ENCODE measurements at regions not wholly inside any gene's neighbourhood (a gene's known extent, or its start where the extent isn't known, plus 50 kb on each side); places are given as distances from the start of the nearest gene placed in this dataset.
"Not testable (repeated sequence)": the region's sequence is repeated elsewhere in the genome, so short reads cannot be mapped to it uniquely, and the experiment has no call there.

DNA sequence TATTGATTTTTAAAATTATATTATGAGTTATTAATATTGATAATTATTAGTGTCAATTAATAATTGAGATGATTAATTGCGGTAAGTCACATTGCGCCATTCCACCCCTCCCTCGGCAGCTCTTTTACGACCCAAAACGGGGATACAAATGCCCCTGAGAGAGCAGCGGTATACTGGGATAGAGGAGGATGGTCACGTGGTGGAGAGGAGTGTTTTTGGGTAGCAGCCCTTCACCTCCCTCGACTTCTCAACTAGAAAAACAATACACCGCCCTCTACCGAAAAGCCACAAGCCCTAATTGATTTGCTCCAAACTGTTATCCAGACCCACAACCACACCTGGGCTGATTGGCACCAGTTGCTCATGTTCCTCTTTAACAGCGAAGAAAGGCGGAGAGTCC lies 71.0 kb downstream of the DAPL1 start:
- DNase-seq (ENCODE audit: low read depth); H3K4me3 ChIP-seq (ENCODE audit: low read depth, low read length): not testable (repeated sequence)

DNA sequence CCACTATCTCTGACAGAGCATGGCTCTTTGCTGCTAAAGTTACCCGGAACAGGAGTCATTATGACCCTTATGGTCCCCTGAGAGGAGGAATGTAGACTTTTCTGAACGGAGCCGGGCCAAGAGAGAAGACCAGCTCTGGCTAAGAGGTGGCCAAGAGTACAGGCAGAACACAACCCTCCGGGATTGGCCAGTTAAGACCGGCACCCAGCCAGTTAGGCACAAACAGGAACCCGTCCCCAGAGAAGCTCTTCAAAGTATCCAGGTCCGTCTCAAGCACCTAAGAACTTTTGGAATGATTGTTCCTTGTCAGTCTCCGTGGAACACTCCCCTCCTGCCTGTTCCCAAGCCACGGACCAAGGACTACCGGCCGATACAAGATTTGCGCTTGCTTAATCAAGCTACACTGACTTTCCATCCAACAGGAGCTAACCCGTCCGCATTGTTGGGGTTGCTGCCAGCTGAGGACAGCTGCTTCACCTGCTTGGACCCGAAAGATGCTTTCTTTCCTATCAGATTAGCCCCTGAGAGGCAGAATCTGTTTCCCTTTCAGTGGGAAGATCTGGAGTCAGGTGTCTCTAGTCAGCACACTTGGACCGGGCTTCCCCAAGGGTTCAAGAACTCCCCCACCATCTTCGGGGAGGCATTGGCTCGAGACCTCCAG lies 72.5 kb downstream of the DAPL1 start:
- DNase-seq (ENCODE audit: low read depth); H3K4me3 ChIP-seq (ENCODE audit: low read depth, low read length): not testable (repeated sequence)

DNA sequence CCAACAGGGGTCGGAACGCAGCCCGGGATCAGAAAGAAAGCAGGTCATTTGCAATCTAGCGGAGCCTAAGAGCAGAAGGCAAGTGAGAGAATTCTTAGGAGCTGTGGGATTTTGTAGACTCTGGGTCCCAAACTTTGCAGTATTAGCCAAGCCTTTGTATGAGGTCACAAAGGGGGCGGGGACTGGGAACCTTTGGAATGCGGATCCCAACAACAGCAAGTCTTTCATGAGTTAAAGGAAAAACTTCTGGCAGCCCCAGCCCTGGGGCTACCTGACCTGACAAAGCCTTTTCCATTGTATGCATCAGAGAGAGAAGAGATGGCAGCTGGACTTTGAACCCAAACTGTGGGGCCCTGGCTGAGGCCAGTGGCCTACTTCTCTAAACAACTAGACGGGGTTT lies 73.3 kb downstream of the DAPL1 start:
- DNase-seq (ENCODE audit: low read depth); H3K4me3 ChIP-seq (ENCODE audit: low read depth, low read length): not testable (repeated sequence)

DNA sequence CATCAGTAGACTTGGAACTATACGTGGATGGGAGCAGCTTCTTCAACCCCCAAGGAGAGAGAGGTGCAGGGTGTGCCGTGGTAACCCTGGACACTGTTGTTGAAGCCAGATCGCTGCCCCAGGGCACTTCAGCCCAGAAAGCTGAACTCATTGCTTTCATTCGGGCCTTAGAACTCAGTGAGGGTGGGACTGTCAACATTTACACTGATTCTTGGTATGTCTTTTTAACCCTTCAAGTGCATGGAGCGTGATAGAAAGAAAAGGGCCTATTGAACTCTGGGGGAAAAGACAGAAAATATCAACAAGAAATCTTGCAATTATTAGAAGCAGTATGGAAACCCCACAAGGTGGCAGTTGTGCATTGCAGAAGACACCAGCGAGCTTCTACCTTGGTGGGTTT lies 74.0 kb downstream of the DAPL1 start:
- DNase-seq (ENCODE audit: low read depth); H3K4me3 ChIP-seq (ENCODE audit: low read depth, low read length): not testable (repeated sequence)

DNA sequence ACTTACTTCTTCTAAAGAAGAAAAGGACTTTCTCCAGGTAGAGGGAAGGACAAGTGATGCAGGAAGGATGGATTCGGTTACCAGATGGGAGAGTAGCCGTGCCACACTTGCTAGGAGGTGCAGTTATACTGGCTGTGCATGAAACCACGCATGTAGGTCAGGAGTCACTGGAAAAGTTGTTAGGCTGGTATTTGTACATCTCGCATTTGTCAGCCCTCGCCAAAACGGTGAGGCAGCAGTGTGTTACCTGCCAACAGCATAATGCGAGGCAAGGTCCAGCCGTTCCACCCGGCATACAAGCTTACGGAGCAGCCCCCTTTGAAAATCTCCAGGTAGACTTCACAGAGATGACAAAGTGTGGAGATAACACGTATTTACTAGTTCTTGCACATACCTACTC lies 74.5 kb downstream of the DAPL1 start:
- DNase-seq (ENCODE audit: low read depth); H3K4me3 ChIP-seq (ENCODE audit: low read depth, low read length): not testable (repeated sequence)

DNA sequence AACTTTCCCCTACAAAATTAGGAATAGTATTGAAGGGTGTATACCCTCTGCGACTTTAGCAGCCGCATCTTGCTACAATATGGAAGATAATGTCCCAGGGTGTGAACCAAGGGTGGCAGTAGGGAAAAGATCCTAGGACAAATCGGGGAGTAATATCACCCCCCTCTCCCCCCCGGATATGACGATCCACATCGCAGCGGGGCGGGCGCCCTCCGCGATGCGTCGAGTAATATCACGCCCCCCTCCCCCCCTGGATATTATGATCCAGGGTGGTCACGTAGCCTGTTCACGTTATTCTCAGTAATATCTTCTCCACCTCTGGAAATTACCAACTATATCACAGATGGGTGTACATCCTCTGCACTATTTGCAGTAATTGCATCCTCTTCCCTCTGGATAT lies 82.9 kb downstream of the DAPL1 start:
- TF ChIP-seq, protein P1, sequence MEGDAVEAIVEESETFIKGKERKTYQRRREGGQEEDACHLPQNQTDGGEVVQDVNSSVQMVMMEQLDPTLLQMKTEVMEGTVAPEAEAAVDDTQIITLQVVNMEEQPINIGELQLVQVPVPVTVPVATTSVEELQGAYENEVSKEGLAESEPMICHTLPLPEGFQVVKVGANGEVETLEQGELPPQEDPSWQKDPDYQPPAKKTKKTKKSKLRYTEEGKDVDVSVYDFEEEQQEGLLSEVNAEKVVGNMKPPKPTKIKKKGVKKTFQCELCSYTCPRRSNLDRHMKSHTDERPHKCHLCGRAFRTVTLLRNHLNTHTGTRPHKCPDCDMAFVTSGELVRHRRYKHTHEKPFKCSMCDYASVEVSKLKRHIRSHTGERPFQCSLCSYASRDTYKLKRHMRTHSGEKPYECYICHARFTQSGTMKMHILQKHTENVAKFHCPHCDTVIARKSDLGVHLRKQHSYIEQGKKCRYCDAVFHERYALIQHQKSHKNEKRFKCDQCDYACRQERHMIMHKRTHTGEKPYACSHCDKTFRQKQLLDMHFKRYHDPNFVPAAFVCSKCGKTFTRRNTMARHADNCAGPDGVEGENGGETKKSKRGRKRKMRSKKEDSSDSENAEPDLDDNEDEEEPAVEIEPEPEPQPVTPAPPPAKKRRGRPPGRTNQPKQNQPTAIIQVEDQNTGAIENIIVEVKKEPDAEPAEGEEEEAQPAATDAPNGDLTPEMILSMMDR (conservative IDR thresholded peaks at IDR 0.05; ENCODE audit: low read depth, low read length), result no peak
- DNase-seq (ENCODE audit: low read depth), result no peak

DNA sequence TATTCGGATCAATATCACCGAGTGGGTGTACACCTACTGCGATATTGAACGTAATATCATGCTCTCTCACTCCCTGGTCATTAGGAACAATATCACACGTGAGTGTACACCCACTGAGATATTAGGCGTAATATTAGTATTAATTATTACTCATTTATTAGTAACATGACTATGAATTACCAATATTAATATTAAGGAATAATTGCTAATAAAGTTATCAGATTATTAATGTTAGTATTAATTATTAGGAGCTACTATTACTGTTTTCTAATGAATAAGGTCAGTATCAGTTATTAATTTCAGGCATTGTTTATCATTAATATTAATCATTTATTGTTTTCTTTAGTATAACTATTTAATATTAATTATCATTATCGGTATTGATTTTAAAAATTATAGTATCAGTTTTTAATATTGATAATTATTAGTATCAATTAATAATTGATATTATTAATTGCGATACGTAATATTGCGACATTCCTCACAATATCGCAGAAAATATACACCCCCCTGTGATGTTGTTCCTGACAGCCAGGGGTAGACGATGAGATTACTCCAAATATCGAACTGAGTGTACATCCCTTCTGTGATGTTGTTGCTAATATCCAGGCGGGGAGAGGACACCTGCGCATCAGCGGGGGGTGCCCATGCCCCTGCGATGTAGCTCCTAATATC lies 84.2 kb downstream of the DAPL1 start:
- TF ChIP-seq, protein P1 (conservative IDR thresholded peaks at IDR 0.05; ENCODE audit: low read depth, low read length), result no peak
- DNase-seq (ENCODE audit: low read depth), result no peak
- no peak overlapping the region for H3K4me3 ChIP-seq (ENCODE audit: low read depth, low read length)

More for the DNA sequence above, 82.9 kb downstream of the DAPL1 start:
- no peak overlapping the region for H3K4me3 ChIP-seq (ENCODE audit: low read depth, low read length)

DNA sequence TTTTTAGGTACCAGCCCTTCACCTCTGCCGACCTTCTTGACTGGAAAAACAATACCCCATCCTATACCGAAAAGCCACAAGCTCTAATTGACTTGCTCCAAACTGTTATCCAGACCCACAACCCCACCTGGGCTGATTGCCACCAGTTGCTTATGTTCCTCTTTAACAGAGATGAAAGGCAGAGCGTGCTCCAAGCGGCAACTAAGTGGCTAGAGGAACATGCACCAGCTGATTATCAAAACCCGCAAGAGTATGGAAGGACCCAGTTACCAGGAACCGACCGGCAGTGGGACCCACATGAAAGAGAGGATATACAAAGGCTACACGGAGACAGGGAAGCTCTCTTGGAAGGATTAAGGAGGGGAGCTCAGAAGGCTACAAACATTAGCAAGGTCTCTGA lies 86.1 kb upstream of the TANC1 start:
- TF ChIP-seq, protein P1 (conservative IDR thresholded peaks at IDR 0.05; ENCODE audit: low read depth, low read length), result no peak
- no peak overlapping the region for H3K4me3 ChIP-seq (ENCODE audit: low read depth, low read length)
- DNase-seq (ENCODE audit: low read depth), result no peak

DNA sequence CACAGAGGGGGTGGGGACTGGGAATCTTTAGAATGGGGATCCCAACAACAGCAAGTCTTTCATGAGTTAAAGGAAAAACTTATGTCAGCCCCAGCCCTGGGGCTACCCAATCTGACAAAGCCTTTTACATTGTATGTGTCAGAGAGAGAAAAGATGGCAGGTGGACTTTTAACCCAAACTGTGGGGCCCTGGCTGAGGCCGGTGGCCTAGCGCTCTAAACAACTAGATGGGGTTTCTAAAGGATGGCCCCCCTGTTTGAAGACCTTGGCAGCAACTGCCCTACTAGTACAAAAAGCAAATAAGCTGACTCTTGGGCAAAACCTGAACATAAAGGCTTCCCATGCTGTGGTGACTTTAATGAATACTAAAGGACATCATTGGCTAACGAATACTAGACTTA lies 83.9 kb upstream of the TANC1 start:
- not testable (repeated sequence) for H3K4me3 ChIP-seq (ENCODE audit: low read depth, low read length); DNase-seq (ENCODE audit: low read depth)

DNA sequence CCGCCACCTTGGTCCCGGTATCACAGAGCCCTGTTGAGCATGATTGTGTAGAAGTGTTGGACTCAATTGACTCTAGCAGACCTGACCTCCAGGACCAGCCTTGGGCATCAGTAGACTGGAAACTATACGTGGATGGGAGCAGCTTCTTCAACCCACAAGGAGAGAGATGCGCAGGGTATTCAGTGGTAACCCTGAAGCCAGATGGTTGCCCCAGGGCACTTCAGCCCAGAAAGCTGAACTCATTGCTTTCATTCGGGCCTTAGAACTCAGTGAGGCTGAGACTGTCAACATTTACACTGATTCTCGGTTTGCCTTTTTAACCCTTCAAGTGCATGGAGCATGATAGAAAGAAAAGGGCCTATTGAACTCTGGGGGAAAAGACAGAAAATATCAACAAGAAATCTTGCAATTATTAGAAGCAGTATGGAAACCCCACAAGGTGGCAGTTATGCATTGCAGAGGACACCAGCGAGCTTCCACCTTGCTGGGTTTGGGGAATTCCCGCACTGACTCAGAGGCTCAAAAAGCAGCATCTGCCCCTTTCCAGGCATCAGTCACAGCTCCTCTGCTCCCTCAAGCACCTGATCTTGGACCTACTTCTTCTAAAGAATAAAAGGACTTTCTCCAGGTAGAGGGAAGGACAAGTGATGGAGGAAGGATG lies 83.3 kb upstream of the TANC1 start:
- DNase-seq (ENCODE audit: low read depth); H3K4me3 ChIP-seq (ENCODE audit: low read depth, low read length): not testable (repeated sequence)

DNA sequence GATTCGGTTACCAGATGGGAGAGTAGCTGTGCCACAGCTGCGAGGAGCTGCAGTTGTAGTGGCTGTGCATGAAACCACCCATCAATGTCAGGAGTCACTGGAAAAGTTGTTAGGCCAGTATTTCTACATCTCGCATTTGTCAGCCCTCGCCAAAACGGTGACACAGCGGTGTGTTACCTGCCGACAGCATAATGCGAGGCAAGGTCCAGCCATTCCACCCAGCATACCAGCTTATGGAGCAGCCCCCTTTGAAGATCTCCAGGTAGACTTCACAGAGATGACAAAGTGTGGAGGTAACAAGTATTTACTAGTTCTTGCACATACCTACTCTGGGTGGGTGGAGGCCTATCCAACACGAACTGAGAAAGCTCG lies 82.8 kb upstream of the TANC1 start:
- not testable (repeated sequence) for DNase-seq (ENCODE audit: low read depth); H3K4me3 ChIP-seq (ENCODE audit: low read depth, low read length)
